Endothelial cell of umbilical vein (primary cell): ENCODE measurements at regions not wholly inside any gene's neighbourhood (a gene's known extent, or its start where the extent isn't known, plus 50 kb on each side); places are given as distances from the start of the nearest gene placed in this dataset.

Experiments
- BruUV-seq: library from RNA; stranded (reverse); fragments of 400-500 nt; replicated peaks from 2 replicates; lab custom pipeline; 2021; lab: Mats Ljungman, UMichigan
- CTCF ChIA-PET: fragments of 300-600, 350-600 bp; sonication (Branson Sonifier 250); formaldehyde crosslinking; loops from one replicate; lab custom pipeline; 2021; ENCODE audit warnings: antibody characterized with exemption, inconsistent platforms; lab: Charles Lee
- POLR2A ChIA-PET: fragments of 300-600, 350-600 bp; sonication (Branson Sonifier 250); formaldehyde crosslinking; loops from one replicate; lab custom pipeline; 2021; ENCODE audit warnings: antibody characterized with exemption, inconsistent platforms; lab: Charles Lee
- DNase-seq: peaks from one replicate; pipeline ENCODE4 v3.0.0-alpha.2; 2011; ENCODE audit warnings: low read depth, low spot score
- FAIRE-seq: peaks from 2 replicates; lab custom pipeline; 2011; peaks lifted over from hg19 to GRCh38; lab: Jason Lieb, UNC
- H2AFZ ChIP-seq: 2 replicates; pipeline ENCODE4 v1.6.0; 2012; ENCODE audit warnings: low read depth, low read length, control low read depth, inconsistent platforms
- H3K27ac ChIP-seq: 2 replicates; pipeline ENCODE4 v1.5.1; 2011; ENCODE audit warnings: low read depth, mild to moderate bottlenecking, control low read depth, low read length, moderate library complexity; ENCODE audit not compliant: insufficient read depth
- H3K27me3 ChIP-seq, 2 experiments: 2 replicates each; pipeline versions ENCODE4 v1.6.0 to v1.6.1; 2011; ENCODE audit warnings: low read length in 2 of 2, mixed read lengths in 1 of 2; ENCODE audit not compliant: control insufficient read depth in 2 of 2, insufficient read depth in 2 of 2
- H3K36me3 ChIP-seq, 2 experiments: 2 replicates in 1 of 2; 3 replicates in 1 of 2; pipeline ENCODE4 v1.5.1; 2011; ENCODE audit warnings: low read length in 2 of 2, mild to moderate bottlenecking in 1 of 2, moderate library complexity in 1 of 2; ENCODE audit not compliant: control insufficient read depth in 2 of 2, insufficient read depth in 2 of 2; ENCODE audit errors: extremely low read depth in 1 of 2
- H3K4me1 ChIP-seq: 3 replicates; pipeline ENCODE4 v1.5.1; 2011; ENCODE audit warnings: mild to moderate bottlenecking, low read length; ENCODE audit not compliant: control insufficient read depth, insufficient read depth; ENCODE audit errors: extremely low read depth
- H3K4me2 ChIP-seq: 2 replicates; pipeline ENCODE4 v1.6.1; 2011; ENCODE audit warnings: low read length, control low read depth, mixed read lengths; ENCODE audit not compliant: insufficient read depth
- H3K4me3 ChIP-seq, 3 experiments: fragments of 200-600 bp in 1 of 3; sonication (generic), shearing (Covaris generic) in 1 of 3; replicated peaks in 1 of 3; 2 replicates each; pipeline ENCODE4 v1.5.1; 2011 to 2016; ENCODE audit warnings: control low read depth in 3 of 3, low read length in 3 of 3, mild to moderate bottlenecking in 2 of 3, inconsistent platforms in 1 of 3, low read depth in 1 of 3, moderate library complexity in 1 of 3; ENCODE audit not compliant: insufficient read depth in 1 of 3
- H3K79me2 ChIP-seq: 2 replicates; pipeline ENCODE4 v1.6.0; 2012; ENCODE audit warnings: low read length, inconsistent platforms; ENCODE audit not compliant: control insufficient read depth, insufficient read depth
- H3K9ac ChIP-seq: replicated peaks from 2 replicates; pipeline ENCODE3; 2011; ENCODE audit warnings: low read length, control low read depth; ENCODE audit not compliant: insufficient read depth; ENCODE audit errors: extremely low read depth
- H3K9me1 ChIP-seq: replicated peaks from 3 replicates; pipeline ENCODE4 v1.6.0; 2011; ENCODE audit warnings: mild to moderate bottlenecking, low read length; ENCODE audit not compliant: control insufficient read depth, insufficient read depth; ENCODE audit errors: extremely low read depth
- H3K9me3 ChIP-seq: replicated peaks from 2 replicates; pipeline ENCODE4 v1.5.1; 2012; ENCODE audit warnings: low read length, inconsistent platforms; ENCODE audit not compliant: control insufficient read depth, insufficient read depth
- H4K20me1 ChIP-seq: replicated peaks from 2 replicates; pipeline ENCODE3; 2011; ENCODE audit warnings: mild to moderate bottlenecking, low read length; ENCODE audit not compliant: control insufficient read depth, insufficient read depth; ENCODE audit errors: extremely low read depth
- EZH2 ChIP-seq: IDR thresholded peaks from 2 replicates; pipeline ENCODE4 v1.6.1; 2012; ENCODE audit warnings: borderline replicate concordance, low read depth, mild to moderate bottlenecking, moderate library complexity, low read length, inconsistent platforms; ENCODE audit not compliant: severe bottlenecking
- FOS ChIP-seq: IDR thresholded peaks from 2 replicates; pipeline ENCODE4 v1.6.1; 2011; ENCODE audit warnings: mild to moderate bottlenecking, low read length, moderate library complexity, borderline replicate concordance; ENCODE audit not compliant: insufficient read depth
- GATA2 ChIP-seq: IDR thresholded peaks from 2 replicates; pipeline ENCODE4 v1.7.0; 2011; ENCODE audit warnings: low read depth, mild to moderate bottlenecking, moderate library complexity, mixed read lengths, low read length; ENCODE audit not compliant: insufficient read length, insufficient read depth
- JUN ChIP-seq: IDR thresholded peaks from 2 replicates; pipeline ENCODE4 v1.6.1; 2011; ENCODE audit warnings: borderline replicate concordance, low read depth; ENCODE audit not compliant: insufficient read length, insufficient read depth
- MYC ChIP-seq: IDR thresholded peaks from one replicate; pipeline ENCODE4 v1.6.1; 2011; ENCODE audit warnings: mild to moderate bottlenecking, low read depth, low read length
- POLR2A ChIP-seq: IDR thresholded peaks from 2 replicates; pipeline ENCODE4 v1.6.1; 2012; ENCODE audit warnings: low read depth, mild to moderate bottlenecking, control low read depth, low read length
- POLR2AphosphoS5 ChIP-seq: IDR thresholded peaks from 2 replicates; pipeline ENCODE4 v1.6.1; 2012; ENCODE audit warnings: low read depth, mild to moderate bottlenecking, control low read depth, low read length, moderate library complexity; ENCODE audit not compliant: insufficient read depth
- dilution Hi-C: fragments of 300-500 bp; cut with MboI; formaldehyde crosslinking; loops from one replicate; pipeline ENCODE4 v1.15.0; 2019; ENCODE audit warnings: low sequenced_read_pairs; ENCODE audit not compliant: extremely low pct_ligation_motif_present
- intact Hi-C: fragments of 100-400 bp; cut with micrococcal nuclease; formaldehyde crosslinking; loops from one replicate; pipeline ENCODE4 v1.10.0; 2022
- TF ChIP-seq, protein P1 (sequence below), 2 donors: IDR thresholded peaks; 1 replicate in 1 of 2; 2 replicates in 1 of 2; pipeline ENCODE4 v1.5.1; 2011; ENCODE audit warnings: low read length in 2 of 2, mild to moderate bottlenecking in 2 of 2, moderate library complexity in 2 of 2, control low read depth in 1 of 2, inconsistent platforms in 1 of 2, low read depth in 1 of 2; ENCODE audit not compliant: insufficient read depth in 1 of 2; ENCODE audit errors: extremely low read depth in 1 of 2
- TF ChIP-seq, protein P2 (sequence below): IDR thresholded peaks from 2 replicates; pipeline ENCODE4 v1.6.1; 2011; ENCODE audit not compliant: insufficient read depth, insufficient read length

GRCh38 chr3:30195352-30195751 lies 411.0 kb upstream of the TGFBR2 start:
- Histone ChIP-seq H3K79me2 (no peaks in the 10 kb centered on the region), H3K9ac (no peak overlapping the region), H3K36me3 (no peaks in the 10 kb centered on the region), H3K9me1 (no peaks in the 10 kb centered on the region), H2AFZ (no peak overlapping the region), H3K4me1 (peaks cover 7% of the 10 kb centered on the region), H3K9me3 (no peaks in the 10 kb centered on the region), H3K4me2 (no peak overlapping the region), H3K27me3 (no peaks in the 10 kb centered on the region), H3K4me3 (no peak overlapping the region), H4K20me1 (no peaks in the 10 kb centered on the region), H3K27ac (no peak overlapping the region)
- intact Hi-C loops, result no loop called here
- POLR2A ChIA-PET, result no interaction called here
- TF ChIP-seq MYC (no peak), EZH2 (no peak), FOS (no peak), POLR2AphosphoS5 (no peak), JUN (no peak), GATA2 (no peak), POLR2A (no peak)
- TF ChIP-seq, protein P1, sequence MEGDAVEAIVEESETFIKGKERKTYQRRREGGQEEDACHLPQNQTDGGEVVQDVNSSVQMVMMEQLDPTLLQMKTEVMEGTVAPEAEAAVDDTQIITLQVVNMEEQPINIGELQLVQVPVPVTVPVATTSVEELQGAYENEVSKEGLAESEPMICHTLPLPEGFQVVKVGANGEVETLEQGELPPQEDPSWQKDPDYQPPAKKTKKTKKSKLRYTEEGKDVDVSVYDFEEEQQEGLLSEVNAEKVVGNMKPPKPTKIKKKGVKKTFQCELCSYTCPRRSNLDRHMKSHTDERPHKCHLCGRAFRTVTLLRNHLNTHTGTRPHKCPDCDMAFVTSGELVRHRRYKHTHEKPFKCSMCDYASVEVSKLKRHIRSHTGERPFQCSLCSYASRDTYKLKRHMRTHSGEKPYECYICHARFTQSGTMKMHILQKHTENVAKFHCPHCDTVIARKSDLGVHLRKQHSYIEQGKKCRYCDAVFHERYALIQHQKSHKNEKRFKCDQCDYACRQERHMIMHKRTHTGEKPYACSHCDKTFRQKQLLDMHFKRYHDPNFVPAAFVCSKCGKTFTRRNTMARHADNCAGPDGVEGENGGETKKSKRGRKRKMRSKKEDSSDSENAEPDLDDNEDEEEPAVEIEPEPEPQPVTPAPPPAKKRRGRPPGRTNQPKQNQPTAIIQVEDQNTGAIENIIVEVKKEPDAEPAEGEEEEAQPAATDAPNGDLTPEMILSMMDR (IDR thresholded peaks at IDR 0.05; ENCODE audit: extremely low read depth in 1 of 2, insufficient read depth in 1 of 2, low read depth in 1 of 2, low read length in 2 of 2), result no peak
- TF ChIP-seq, protein P2, sequence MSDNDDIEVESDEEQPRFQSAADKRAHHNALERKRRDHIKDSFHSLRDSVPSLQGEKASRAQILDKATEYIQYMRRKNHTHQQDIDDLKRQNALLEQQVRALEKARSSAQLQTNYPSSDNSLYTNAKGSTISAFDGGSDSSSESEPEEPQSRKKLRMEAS, result no peak
- CTCF ChIA-PET, result interaction anchor here (5.4 kb wide), 1 partner anchor 154 kb away, joined by 220 read pairs; no protein-coding TSS in a partner anchor
- no TSS peak for BruUV-seq
- dilution Hi-C loops, result no loop called here
- FAIRE-seq (no peak), DNase-seq (no peak)
